ENCODE measurements at regions not wholly inside any gene's neighbourhood (a gene's known extent, or its start where the extent isn't known, plus 50 kb on each side); places are given as distances from the start of the nearest gene placed in this dataset.

GRCh38 chr7:386385-386784 lies 96.4 kb downstream of the FOXL3 start:
- TF ChIP-seq CTCF (IDR thresholded peaks at IDR 0.05; ENCODE audit: extremely low read depth, insufficient read depth, missing control alignments) = no peak
- no peak for DNase-seq (ENCODE audit: low spot score)
- in situ Hi-C loops (cut with MboI; ENCODE audit: low pct_unique_long_range_greater_than_20kb, low sequenced_read_pairs, unreplicated experiment) = no loop called here

- DNase-seq (ENCODE audit: low spot score) = peak; percentile 23
- in situ Hi-C loops (cut with MboI; ENCODE audit: low pct_unique_long_range_greater_than_20kb, low sequenced_read_pairs, unreplicated experiment) = no loop called here
- no peak for TF ChIP-seq CTCF (IDR thresholded peaks at IDR 0.05; ENCODE audit: extremely low read depth, insufficient read depth, missing control alignments)
These were observed 97.4 kb downstream of the FOXL3 start for GRCh38 chr7:387132-388022.

GRCh38 chr7:388023-388960 lies 98.3 kb downstream of the FOXL3 start:
- no peak for TF ChIP-seq CTCF (IDR thresholded peaks at IDR 0.05; ENCODE audit: extremely low read depth, insufficient read depth, missing control alignments)
- DNase-seq (ENCODE audit: low spot score) = peak; percentile 19
- in situ Hi-C loops (cut with MboI; ENCODE audit: low pct_unique_long_range_greater_than_20kb, low sequenced_read_pairs, unreplicated experiment) = no loop called here

- in situ Hi-C loops (cut with MboI; ENCODE audit: low pct_unique_long_range_greater_than_20kb, low sequenced_read_pairs, unreplicated experiment) = no loop called here
- peak; percentile 17 for DNase-seq (ENCODE audit: low spot score)
- TF ChIP-seq CTCF (IDR thresholded peaks at IDR 0.05; ENCODE audit: extremely low read depth, insufficient read depth, missing control alignments) = no peak
These were observed 99.2 kb downstream of the FOXL3 start for GRCh38 chr7:388961-389701.

- in situ Hi-C loops (cut with MboI; ENCODE audit: low pct_unique_long_range_greater_than_20kb, low sequenced_read_pairs, unreplicated experiment) = no loop called here
- no peak for DNase-seq (ENCODE audit: low spot score)
These were observed 100.1 kb downstream of the FOXL3 start for GRCh38 chr7:389911-390601.

More at GRCh38 chr7:389911-390601, 100.1 kb downstream of the FOXL3 start:
- no peak for TF ChIP-seq CTCF (IDR thresholded peaks at IDR 0.05; ENCODE audit: extremely low read depth, insufficient read depth, missing control alignments)
